A673 (cell line): ENCODE measurements at regions not wholly inside any gene's neighbourhood (a gene's known extent, or its start where the extent isn't known, plus 50 kb on each side); places are given as distances from the start of the nearest gene placed in this dataset.
"Not testable (repeated sequence)": the region's sequence is repeated elsewhere in the genome, so short reads cannot be mapped to it uniquely, and the experiment has no call there.

Experiments used
- BruUV-seq: library from RNA; stranded (reverse); fragments of 400-500 nt; replicated peaks from 2 replicates; lab custom pipeline; 2021; lab: Mats Ljungman, UMichigan
- CTCF ChIA-PET: fragments of 300-600 bp; sonication (Branson Sonifier 250); formaldehyde crosslinking; loops from one replicate; lab custom pipeline; 2022; ENCODE audit warnings: antibody characterized with exemption; lab: Charles Lee
- POLR2A ChIA-PET: fragments of 300-600 bp; sonication (Branson Sonifier 250); formaldehyde crosslinking; loops from one replicate; lab custom pipeline; 2022; ENCODE audit warnings: antibody characterized with exemption; ENCODE audit not compliant: low non-redundant PET; lab: Charles Lee
- DNase-seq: peaks from one replicate; pipeline ENCODE4 v3.0.0-alpha.2; 2015; ENCODE audit warnings: low spot score
- H3K27ac ChIP-seq: fragments of 200-600 bp; sonication (generic); 2 replicates; pipeline ENCODE4 v1.5.1; 2016; ENCODE audit warnings: mixed run types, low read depth, mild to moderate bottlenecking, mixed read lengths, antibody characterized with exemption, low read length; ENCODE audit not compliant: poor library complexity, severe bottlenecking
- H3K27me3 ChIP-seq: fragments of 200-600 bp; sonication (generic); replicated peaks from 2 replicates; pipeline ENCODE4 v1.6.1; 2017; ENCODE audit warnings: mixed run types, low read depth, mild to moderate bottlenecking, mixed read lengths, antibody characterized with exemption, low read length; ENCODE audit not compliant: insufficient read depth, poor library complexity
- H3K36me3 ChIP-seq: fragments of 200-600 bp; sonication (generic); 2 replicates; pipeline ENCODE4 v1.6.1; 2016; ENCODE audit warnings: mixed run types, mild to moderate bottlenecking, mixed read lengths, antibody characterized with exemption, low read length; ENCODE audit not compliant: insufficient read depth, poor library complexity, severe bottlenecking
- H3K4me1 ChIP-seq: fragments of 200-600 bp; sonication (generic); 2 replicates; pipeline ENCODE4 v1.6.1; 2017; ENCODE audit warnings: mixed run types, mild to moderate bottlenecking, mixed read lengths, antibody characterized with exemption, low read length; ENCODE audit not compliant: insufficient read depth, poor library complexity, severe bottlenecking
- H3K4me3 ChIP-seq: fragments of 200-600 bp; sonication (generic); 2 replicates; pipeline ENCODE4 v1.5.1; 2016; ENCODE audit warnings: low read depth, mixed run types, mild to moderate bottlenecking, mixed read lengths, low read length; ENCODE audit not compliant: poor library complexity, severe bottlenecking
- H3K9me3 ChIP-seq: fragments of 200-600 bp; sonication (generic); 2 replicates; pipeline ENCODE4 v1.6.1; 2016; ENCODE audit warnings: mixed run types, low read depth, mild to moderate bottlenecking, mixed read lengths, antibody characterized with exemption, low read length; ENCODE audit not compliant: poor library complexity, severe bottlenecking
- EZH2 ChIP-seq: fragments of 200-600 bp; sonication (generic); IDR thresholded peaks from 2 replicates; pipeline ENCODE4 v1.6.1; 2017; ENCODE audit warnings: borderline replicate concordance, low read depth, mild to moderate bottlenecking, mixed read lengths, antibody characterized with exemption, low read length; ENCODE audit not compliant: poor library complexity, severe bottlenecking
- intact Hi-C: fragments of 100-400 bp; cut with micrococcal nuclease; formaldehyde crosslinking; loops from one replicate; pipeline ENCODE4 v1.10.0; 2022; ENCODE audit not compliant: unreplicated experiment
- TF ChIP-seq, protein P1 (sequence below): fragments of 300-800, 200-600 bp; sonication (generic); conservative IDR thresholded peaks from 2 replicates; pipeline ENCODE4 v1.5.1; 2017; ENCODE audit warnings: low read depth, mild to moderate bottlenecking, antibody characterized with exemption, low read length, moderate library complexity, mixed read lengths

DNA sequence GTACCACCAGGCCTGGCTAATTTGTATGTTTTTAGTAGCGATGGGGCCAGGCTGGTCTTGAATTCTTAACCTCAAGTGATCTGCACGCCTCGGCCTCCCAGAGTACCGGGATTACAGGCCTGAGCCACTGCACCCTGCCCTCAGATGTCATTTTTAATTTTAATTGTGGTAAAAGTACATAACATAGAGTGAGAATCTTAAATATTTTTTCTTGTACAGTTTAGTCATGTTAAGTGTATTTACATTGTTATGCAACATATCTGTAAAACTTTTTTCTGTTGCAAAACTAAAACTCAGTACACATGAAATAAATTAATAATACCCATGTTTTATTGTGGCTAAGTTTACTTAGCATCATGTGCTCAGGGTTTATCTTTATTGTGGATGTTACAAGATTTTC lies 231.4 kb downstream of the ALG10 start:
- BruUV-seq = no TSS peak
- no peak for DNase-seq
- H3K27me3 ChIP-seq = no peaks in the 10 kb centered on the region
- peaks cover 3% of the 10 kb centered on the region for H3K9me3 ChIP-seq
- CTCF ChIA-PET = no interaction called here
- TF ChIP-seq, protein P1, sequence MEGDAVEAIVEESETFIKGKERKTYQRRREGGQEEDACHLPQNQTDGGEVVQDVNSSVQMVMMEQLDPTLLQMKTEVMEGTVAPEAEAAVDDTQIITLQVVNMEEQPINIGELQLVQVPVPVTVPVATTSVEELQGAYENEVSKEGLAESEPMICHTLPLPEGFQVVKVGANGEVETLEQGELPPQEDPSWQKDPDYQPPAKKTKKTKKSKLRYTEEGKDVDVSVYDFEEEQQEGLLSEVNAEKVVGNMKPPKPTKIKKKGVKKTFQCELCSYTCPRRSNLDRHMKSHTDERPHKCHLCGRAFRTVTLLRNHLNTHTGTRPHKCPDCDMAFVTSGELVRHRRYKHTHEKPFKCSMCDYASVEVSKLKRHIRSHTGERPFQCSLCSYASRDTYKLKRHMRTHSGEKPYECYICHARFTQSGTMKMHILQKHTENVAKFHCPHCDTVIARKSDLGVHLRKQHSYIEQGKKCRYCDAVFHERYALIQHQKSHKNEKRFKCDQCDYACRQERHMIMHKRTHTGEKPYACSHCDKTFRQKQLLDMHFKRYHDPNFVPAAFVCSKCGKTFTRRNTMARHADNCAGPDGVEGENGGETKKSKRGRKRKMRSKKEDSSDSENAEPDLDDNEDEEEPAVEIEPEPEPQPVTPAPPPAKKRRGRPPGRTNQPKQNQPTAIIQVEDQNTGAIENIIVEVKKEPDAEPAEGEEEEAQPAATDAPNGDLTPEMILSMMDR = no peak
- no peak for TF ChIP-seq EZH2
- H3K4me3 ChIP-seq = no peak overlapping the region
- H3K27ac ChIP-seq = no peak overlapping the region
- intact Hi-C loops = no loop called here
- no peaks in the 10 kb centered on the region for H3K4me1 ChIP-seq
- H3K36me3 ChIP-seq = no peaks in the 10 kb centered on the region
- POLR2A ChIA-PET = no interaction called here

DNA sequence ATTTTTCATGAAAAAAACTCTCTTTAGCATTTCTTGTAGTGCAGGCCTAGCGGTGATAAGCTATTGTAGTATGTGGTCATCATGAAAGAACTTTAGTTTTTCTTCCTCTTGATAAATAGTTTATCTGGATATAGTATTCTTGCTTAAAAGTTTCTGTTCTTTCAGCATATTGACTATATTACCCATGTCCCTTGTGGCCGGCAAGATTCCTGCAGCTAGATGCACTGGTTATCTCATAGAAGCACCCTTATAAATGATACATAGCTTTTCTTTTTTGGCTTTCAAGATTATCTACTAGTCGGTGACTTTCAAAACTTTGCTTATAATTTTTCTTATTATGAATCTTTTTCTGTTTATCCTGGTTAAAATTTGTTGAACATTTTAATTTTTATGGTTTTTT lies 234.8 kb downstream of the ALG10 start:
- TF ChIP-seq, protein P1 = no peak
- TF ChIP-seq EZH2 = no peak
- CTCF ChIA-PET = no interaction called here

DNA sequence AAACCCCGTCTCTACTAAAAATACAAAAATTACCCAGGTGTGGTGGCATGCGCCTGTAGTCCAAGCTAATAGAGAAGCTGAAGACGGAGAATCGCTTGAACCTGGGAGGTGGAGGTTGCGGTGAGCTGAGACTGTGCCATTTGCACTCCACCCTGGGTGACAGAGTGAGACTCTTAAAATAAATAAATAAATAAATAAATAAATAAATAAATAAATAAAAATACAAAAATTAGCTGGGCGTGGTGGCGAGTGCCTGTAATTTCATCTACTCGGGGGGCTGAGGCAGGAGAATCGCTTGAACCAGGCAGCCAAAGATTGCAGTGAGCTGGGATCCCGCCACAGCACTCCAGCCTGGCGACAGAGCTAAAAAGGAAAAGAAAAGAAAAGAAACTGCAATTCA lies 239.8 kb downstream of the ALG10 start:
- H3K27ac ChIP-seq, H3K36me3 ChIP-seq, DNase-seq, POLR2A ChIA-PET, H3K4me3 ChIP-seq, BruUV-seq, H3K9me3 ChIP-seq, intact Hi-C loops, CTCF ChIA-PET, H3K4me1 ChIP-seq, H3K27me3 ChIP-seq: not testable (repeated sequence)

More for the DNA sequence above, 234.8 kb downstream of the ALG10 start:
- DNase-seq = no peak
- Histone ChIP-seq H3K4me1 (no peaks in the 10 kb centered on the region), H3K27ac (no peak overlapping the region), H3K27me3 (no peaks in the 10 kb centered on the region), H3K36me3 (no peaks in the 10 kb centered on the region), H3K4me3 (no peak overlapping the region), H3K9me3 (peaks cover 12% of the 10 kb centered on the region)
- intact Hi-C loops = no loop called here
- no TSS peak for BruUV-seq
- POLR2A ChIA-PET = no interaction called here

- POLR2A ChIA-PET = no interaction called here
- intact Hi-C loops = no loop called here
- TF ChIP-seq, protein P1 = no peak
- no peak for TF ChIP-seq EZH2
- H3K9me3 ChIP-seq = peaks cover 8% of the 10 kb centered on the region
- no peaks in the 10 kb centered on the region for H3K36me3 ChIP-seq
- no peaks in the 10 kb centered on the region for H3K4me1 ChIP-seq
- H3K27ac ChIP-seq = no peak overlapping the region
- H3K4me3 ChIP-seq = no peak overlapping the region
- no peaks in the 10 kb centered on the region for H3K27me3 ChIP-seq
- CTCF ChIA-PET = no interaction called here
- no TSS peak for BruUV-seq
- no peak for DNase-seq
Measured at GRCh38 chr12:34264110-34264509, 241.8 kb downstream of the ALG10 start.

DNA sequence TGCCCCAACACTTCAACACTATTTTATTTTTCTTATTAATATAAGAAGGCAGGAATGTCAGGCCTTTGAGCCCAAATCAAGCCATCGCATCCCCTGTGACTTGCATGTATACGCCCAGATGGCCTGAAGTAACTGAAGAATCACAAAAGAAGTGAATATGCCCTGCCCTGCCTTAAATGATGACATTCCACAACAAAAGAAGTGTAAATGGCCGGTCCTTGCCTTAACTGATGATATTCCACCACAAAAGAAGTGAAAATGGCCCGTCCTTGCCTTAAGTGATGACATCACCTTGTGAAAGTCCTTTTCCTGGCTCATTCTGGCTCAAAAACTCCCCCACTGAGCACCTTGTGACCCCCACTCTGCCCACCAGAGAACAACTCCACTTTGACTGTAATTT lies 251.4 kb downstream of the ALG10 start:
- CTCF ChIA-PET, intact Hi-C loops, H3K36me3 ChIP-seq, H3K27ac ChIP-seq, H3K4me3 ChIP-seq, DNase-seq, H3K27me3 ChIP-seq, H3K4me1 ChIP-seq, BruUV-seq, POLR2A ChIA-PET: not testable (repeated sequence)
- H3K9me3 ChIP-seq = peaks cover 17% of the 10 kb centered on the region
